Gastroesophageal sphincter (tissue), 3 donors: ENCODE measurements at regions not wholly inside any gene's neighbourhood (a gene's known extent, or its start where the extent isn't known, plus 50 kb on each side); places are given as distances from the start of the nearest gene placed in this dataset.

Experiments used
- CTCF ChIP-seq, 4 experiments: fragments of 200-600 bp in 2 of 4; fragments of 450-650 bp in 2 of 4; sonication (generic) in 1 of 4; IDR thresholded peaks; one replicate each; pipeline ENCODE4 v1.5.1; 2017 to 2019; ENCODE audit warnings: antibody characterized with exemption in 4 of 4, mild to moderate bottlenecking in 2 of 4, moderate library complexity in 2 of 4
- POLR2A ChIP-seq, 2 donors: fragments of 450-650 bp; IDR thresholded peaks; one replicate each; pipeline ENCODE4 v1.6.1; 2017; ENCODE audit warnings: antibody characterized with exemption in 2 of 2, mild to moderate bottlenecking in 2 of 2, moderate library complexity in 1 of 2
- POLR2AphosphoS5 ChIP-seq: sonication (generic); formaldehyde crosslinking; IDR thresholded peaks from one replicate; pipeline ENCODE4 v1.6.1; 2017; ENCODE audit warnings: antibody characterized with exemption

GRCh38 chr4:136805617-136806016, 726.7 kb downstream of the PCDH18 start:
- no peak for TF ChIP-seq CTCF (IDR thresholded peaks at IDR 0.05)
- no peak for TF ChIP-seq POLR2AphosphoS5
- no peak for TF ChIP-seq POLR2A (IDR thresholded peaks at IDR 0.05)
